LNCAP (cell line): ENCODE measurements at regions not wholly inside any gene's neighbourhood (a gene's known extent, or its start where the extent isn't known, plus 50 kb on each side); places are given as distances from the start of the nearest gene placed in this dataset.

Experiments
- CTCF ChIP-seq: fragments of 450-650 bp; IDR thresholded peaks from 2 replicates; pipeline ENCODE4 v1.5.1; 2017; ENCODE audit warnings: mild to moderate bottlenecking

DNA sequence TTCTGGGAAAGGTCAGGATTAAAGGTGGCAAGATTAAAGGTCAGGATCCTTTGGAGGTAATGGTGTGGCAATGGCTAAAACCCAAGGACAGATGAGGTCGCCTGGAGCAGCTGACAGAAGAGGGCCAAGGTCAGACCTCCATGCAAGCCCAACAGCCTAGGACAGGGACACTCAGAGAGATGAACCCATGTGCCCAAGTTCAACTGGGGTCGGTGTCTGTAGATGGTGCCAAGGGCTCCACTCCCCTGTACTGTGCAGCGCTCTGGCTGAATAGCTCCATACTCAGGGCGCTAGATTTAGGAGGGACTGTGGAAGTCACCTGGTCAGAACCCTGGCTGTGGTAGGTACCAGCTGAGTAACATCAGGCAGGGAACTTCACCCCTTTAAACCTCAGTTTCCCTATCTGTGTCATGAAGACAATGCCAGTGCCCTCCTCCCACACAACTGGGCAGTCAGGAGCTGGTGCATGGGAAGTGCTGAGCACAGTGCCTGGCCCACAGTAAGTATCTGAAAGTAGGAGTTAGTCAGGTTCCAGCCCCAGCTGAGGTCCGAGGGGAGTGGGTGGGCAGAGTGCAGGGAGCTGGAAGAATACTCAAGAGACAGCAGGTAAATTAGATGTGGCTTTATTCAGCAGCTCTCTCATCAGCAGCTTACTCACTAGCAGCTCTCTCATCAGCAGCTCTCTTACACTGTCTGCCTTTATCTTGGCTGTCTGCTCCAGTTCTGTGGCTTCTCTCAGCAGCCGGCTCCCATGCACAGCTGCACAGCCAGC is 327.1 kb downstream of the GLRX3 start:
- TF ChIP-seq CTCF = no peak

DNA sequence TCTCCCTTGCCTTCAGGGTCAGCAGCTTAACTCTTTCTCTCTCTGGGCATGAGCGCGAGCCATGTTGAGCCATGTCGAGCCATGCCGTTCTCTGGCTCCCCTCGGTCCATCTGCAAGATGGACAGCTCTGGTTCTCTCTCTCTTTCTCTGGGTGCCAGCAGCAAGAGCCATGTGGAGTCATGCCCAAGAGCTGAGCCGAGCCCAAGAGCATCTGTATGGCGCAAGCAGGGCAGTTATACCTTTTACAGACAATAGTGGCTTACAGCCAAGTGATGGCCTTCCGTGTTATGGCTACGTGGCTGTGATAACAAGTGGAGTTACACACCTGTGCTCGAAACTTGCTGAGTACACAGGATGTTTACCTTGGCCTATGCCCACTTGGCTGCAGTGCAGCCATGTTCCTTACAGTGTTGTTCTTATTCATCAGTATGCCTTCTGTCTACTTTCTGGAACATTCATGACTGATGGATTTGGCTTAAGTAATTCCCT is 327.7 kb downstream of the GLRX3 start:
- no peak for TF ChIP-seq CTCF

DNA sequence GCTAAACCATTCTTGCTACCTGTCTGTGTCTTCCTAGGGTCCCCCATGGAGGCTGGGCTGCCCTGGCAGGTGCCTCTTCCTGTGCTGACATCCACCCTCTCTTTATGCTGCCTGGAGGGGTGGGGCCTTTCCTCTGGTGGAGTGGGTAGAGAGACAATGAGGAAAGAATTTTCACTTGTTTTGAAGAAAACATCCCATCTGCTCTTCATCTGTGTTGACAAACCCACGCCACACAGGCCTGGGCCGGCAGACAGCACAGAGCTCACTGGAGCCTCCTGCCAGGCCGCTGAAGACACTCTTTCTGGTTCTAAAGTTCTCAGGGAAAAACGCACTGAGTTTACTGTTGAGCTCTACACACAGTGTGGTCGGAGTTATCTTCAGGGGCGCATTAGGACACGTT is 328.2 kb downstream of the GLRX3 start:
- no peak for TF ChIP-seq CTCF

GRCh38 chr10:130466271-130466997 is 330.2 kb downstream of the GLRX3 start:
- no peak for TF ChIP-seq CTCF

DNA sequence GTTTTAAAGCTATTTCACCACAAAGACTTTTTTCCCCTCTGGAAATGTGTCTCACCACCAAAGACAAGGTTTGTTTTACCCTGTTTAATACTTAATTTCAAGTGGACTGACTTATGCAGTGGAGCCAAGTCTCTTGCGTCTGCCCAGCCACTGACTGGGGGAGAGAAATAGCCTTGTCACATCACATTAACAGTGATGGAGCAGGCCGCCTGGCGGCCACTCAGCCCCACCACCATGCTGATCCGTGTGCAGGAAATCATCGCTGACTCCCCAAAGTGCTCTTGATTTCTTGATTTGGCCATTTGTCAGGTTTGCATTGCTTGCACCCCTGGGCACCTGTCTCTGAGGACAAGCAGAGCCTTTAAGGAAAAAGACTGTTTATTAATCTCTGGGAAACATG is 334.1 kb downstream of the GLRX3 start:
- no peak for TF ChIP-seq CTCF

DNA sequence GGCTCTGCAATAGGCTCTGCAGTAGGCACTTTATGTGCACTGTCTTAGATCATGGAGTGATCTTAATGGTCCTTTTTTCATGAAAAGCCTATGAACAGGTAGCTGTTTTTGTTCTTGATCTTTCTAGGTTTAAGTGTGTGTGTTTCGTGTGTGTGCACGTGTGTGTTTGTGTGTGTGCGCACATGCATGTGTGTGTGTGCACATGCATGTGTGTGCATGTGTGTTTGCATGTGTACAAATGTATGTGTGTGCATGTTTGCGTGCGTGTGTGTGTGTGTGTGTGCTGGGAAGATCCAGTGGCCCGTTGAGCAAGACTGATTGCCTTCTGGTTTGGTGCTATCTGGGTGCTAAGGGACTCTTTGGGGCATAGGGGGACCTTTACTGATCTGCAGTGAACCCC is 334.8 kb downstream of the GLRX3 start:
- TF ChIP-seq CTCF = no peak

- no peak for TF ChIP-seq CTCF
Observed at GRCh38 chr10:130471486-130471885, 335.3 kb downstream of the GLRX3 start.
